Mammary epithelial cell (primary cell): ENCODE measurements at regions not wholly inside any gene's neighbourhood (a gene's known extent, or its start where the extent isn't known, plus 50 kb on each side); places are given as distances from the start of the nearest gene placed in this dataset.

ENCODE experiments used
- CTCF ChIP-seq, 2 donors: IDR thresholded peaks in 1 of 2; conservative IDR thresholded peaks in 1 of 2; 2 replicates each; pipeline ENCODE4 v1.5.1; 2011 to 2012; ENCODE audit warnings: inconsistent platforms in 2 of 2, low read length in 2 of 2, mild to moderate bottlenecking in 2 of 2, control low read depth in 1 of 2, low read depth in 1 of 2; ENCODE audit not compliant: insufficient read depth in 1 of 2; ENCODE audit errors: extremely low read depth in 1 of 2
- EZH2 ChIP-seq: IDR thresholded peaks from 2 replicates; pipeline ENCODE4 v1.6.1; 2012; ENCODE audit warnings: low read length, inconsistent platforms, borderline replicate concordance

- TF ChIP-seq CTCF (conservative IDR thresholded peaks at IDR 0.05 in 1 of 2, IDR thresholded peaks at IDR 0.05 in 1 of 2; ENCODE audit: extremely low read depth in 1 of 2, insufficient read depth in 1 of 2, low read depth in 1 of 2, low read length in 2 of 2) (no peak), EZH2 (no peak)
These were observed 170.3 kb downstream of the ZC3H11B start for GRCh38 chr1:219442611-219443061.
